H1 (cell line): ENCODE measurements at regions not wholly inside any gene's neighbourhood (a gene's known extent, or its start where the extent isn't known, plus 50 kb on each side); places are given as distances from the start of the nearest gene placed in this dataset.

ENCODE experiments used
- CTCF ChIA-PET: fragments of 300-600 bp; sonication (Branson Sonifier 250); formaldehyde crosslinking; loops from one replicate; lab custom pipeline; 2021; ENCODE audit not compliant: partially characterized antibody; lab: Charles Lee
- POLR2A ChIA-PET: fragments of 300-600 bp; sonication (Branson Sonifier 250); formaldehyde crosslinking; loops from one replicate; lab custom pipeline; 2021; ENCODE audit warnings: inconsistent platforms; ENCODE audit not compliant: partially characterized antibody; lab: Charles Lee
- DNase-seq, 2 experiments: peaks; one replicate each; pipeline versions ENCODE4 v3.0.0 to v3.0.0-alpha.2; 2010 to 2022; ENCODE audit warnings: low spot score in 2 of 2, low read depth in 1 of 2, mixed read lengths in 1 of 2
- FAIRE-seq: peaks from 2 replicates; lab custom pipeline; 2011; peaks lifted over from hg19 to GRCh38; lab: Jason Lieb, UNC
- H2AFZ ChIP-seq: 2 replicates; pipeline ENCODE4 v1.8.1; 2012; ENCODE audit warnings: low read length, inconsistent platforms
- H2AK5ac ChIP-seq: 2 replicates; pipeline ENCODE4 v1.6.1; 2013; ENCODE audit warnings: low read depth, low read length
- H2BK120ac ChIP-seq: replicated peaks from 2 replicates; pipeline ENCODE3; 2013; ENCODE audit warnings: low read depth, low read length, inconsistent platforms
- H2BK12ac ChIP-seq: 2 replicates; pipeline ENCODE4 v1.6.1; 2013; ENCODE audit warnings: low read depth, low read length
- H2BK15ac ChIP-seq: 2 replicates; pipeline ENCODE4 v1.6.1; 2013; ENCODE audit warnings: low read length
- H2BK20ac ChIP-seq: 2 replicates; pipeline ENCODE4 v1.6.1; 2013; ENCODE audit warnings: low read length
- H2BK5ac ChIP-seq: 2 replicates; pipeline ENCODE4 v1.6.1; 2013; ENCODE audit warnings: low read depth, low read length
- H3K14ac ChIP-seq: 2 replicates; pipeline ENCODE4 v1.6.1; 2013; ENCODE audit warnings: inconsistent platforms; ENCODE audit not compliant: insufficient read length
- H3K18ac ChIP-seq: 2 replicates; pipeline ENCODE4 v1.6.1; 2013; ENCODE audit warnings: low read length; ENCODE audit errors: extremely low read depth
- H3K23ac ChIP-seq: 2 replicates; pipeline ENCODE4 v1.6.1; 2013; ENCODE audit warnings: inconsistent platforms; ENCODE audit not compliant: insufficient read length
- H3K23me2 ChIP-seq: 2 replicates; pipeline ENCODE4 v1.6.1; 2013; ENCODE audit warnings: low read depth, low read length
- H3K27ac ChIP-seq: 2 replicates; pipeline ENCODE4 v1.6.1; 2011; ENCODE audit warnings: low read depth, low read length, inconsistent platforms
- H3K27me3 ChIP-seq, 4 experiments: replicated peaks in 1 of 4; 1 replicate in 1 of 4; 2 replicates in 3 of 4; pipeline versions ENCODE4 v1.6.1 to v1.8.1; 2011 to 2013; ENCODE audit warnings: low read length in 3 of 4, mild to moderate bottlenecking in 3 of 4, inconsistent platforms in 2 of 4, mixed read lengths in 2 of 4, moderate library complexity in 1 of 4; ENCODE audit not compliant: control insufficient read depth in 3 of 4, insufficient read depth in 3 of 4; ENCODE audit errors: extremely low read depth in 1 of 4
- H3K36me3 ChIP-seq, 4 experiments: 2 replicates each; pipeline versions ENCODE4 v1.6.1 to v1.8.1; 2011 to 2013; ENCODE audit warnings: mild to moderate bottlenecking in 4 of 4, low read length in 3 of 4, moderate library complexity in 2 of 4, control low read depth in 1 of 4, inconsistent platforms in 1 of 4; ENCODE audit not compliant: insufficient read depth in 4 of 4, control insufficient read depth in 2 of 4
- H3K4ac ChIP-seq: replicated peaks from 2 replicates; pipeline ENCODE3; 2013; ENCODE audit warnings: low read length, low read depth, mixed read lengths, inconsistent platforms; ENCODE audit not compliant: insufficient read length
- H3K4me1 ChIP-seq, 4 experiments: replicated peaks in 1 of 4; 1 replicate in 1 of 4; 2 replicates in 3 of 4; pipeline versions ENCODE4 v1.6.1 to v1.8.1; 2011 to 2013; ENCODE audit warnings: low read length in 3 of 4, inconsistent platforms in 2 of 4, mixed read lengths in 1 of 4; ENCODE audit not compliant: insufficient read depth in 4 of 4, control insufficient read depth in 3 of 4
- H3K4me2 ChIP-seq, 2 experiments: 2 replicates each; pipeline versions ENCODE4 v1.6.1 to v1.8.1; 2011 to 2013; ENCODE audit warnings: low read depth in 2 of 2, low read length in 2 of 2, control low read depth in 1 of 2, inconsistent platforms in 1 of 2, mild to moderate bottlenecking in 1 of 2; ENCODE audit not compliant: insufficient read depth in 1 of 2
- H3K4me3 ChIP-seq, 4 experiments: fragments of 200-600, 300-600 bp in 1 of 4; sonication (generic), shearing (Covaris generic), sonication (Bioruptor Twin) in 1 of 4; 2 replicates each; pipeline versions ENCODE4 v1.5.1 to v1.8.1; 2011 to 2016; ENCODE audit warnings: low read length in 4 of 4, low read depth in 3 of 4, control low read depth in 2 of 4, inconsistent platforms in 2 of 4, mild to moderate bottlenecking in 2 of 4, mixed read lengths in 1 of 4, moderate library complexity in 1 of 4; ENCODE audit not compliant: insufficient read depth in 2 of 4; ENCODE audit errors: extremely low read depth in 1 of 4
- H3K56ac ChIP-seq: replicated peaks from 2 replicates; pipeline ENCODE3; 2013; ENCODE audit warnings: low read depth, mild to moderate bottlenecking, mixed read lengths, low read length, inconsistent platforms; ENCODE audit not compliant: insufficient read length
- H3K79me1 ChIP-seq: 2 replicates; pipeline ENCODE4 v1.6.1; 2013; ENCODE audit warnings: low read depth, low read length, control low read depth
- H3K79me2 ChIP-seq, 2 experiments: 2 replicates each; pipeline versions ENCODE4 v1.6.1 to v1.8.1; 2012 to 2013; ENCODE audit warnings: low read length in 2 of 2, mild to moderate bottlenecking in 2 of 2, inconsistent platforms in 1 of 2; ENCODE audit not compliant: insufficient read depth in 2 of 2, control insufficient read depth in 1 of 2
- H3K9ac ChIP-seq, 4 experiments: replicated peaks in 1 of 4; 1 replicate in 1 of 4; 2 replicates in 3 of 4; pipeline versions ENCODE4 v1.6.1 to v1.8.1; 2011 to 2013; ENCODE audit warnings: low read depth in 3 of 4, low read length in 3 of 4, control low read depth in 2 of 4, mild to moderate bottlenecking in 2 of 4, moderate library complexity in 2 of 4, inconsistent platforms in 1 of 4; ENCODE audit errors: extremely low read depth in 1 of 4
- H3K9me3 ChIP-seq, 2 experiments: 2 replicates each; pipeline versions ENCODE4 v1.6.1 to v1.8.1; 2012 to 2013; ENCODE audit warnings: mild to moderate bottlenecking in 2 of 2, moderate library complexity in 2 of 2, control low read depth in 1 of 2, inconsistent platforms in 1 of 2, low read depth in 1 of 2, low read length in 1 of 2, mixed read lengths in 1 of 2; ENCODE audit not compliant: insufficient read depth in 2 of 2
- H4K20me1 ChIP-seq, 2 experiments: replicated peaks in 1 of 2; 2 replicates each; pipeline versions ENCODE3 to v1.8.1; 2011 to 2013; ENCODE audit warnings: inconsistent platforms in 2 of 2, low read length in 2 of 2, mild to moderate bottlenecking in 1 of 2; ENCODE audit not compliant: insufficient read depth in 2 of 2, control insufficient read depth in 1 of 2
- H4K5ac ChIP-seq: 2 replicates; pipeline ENCODE4 v1.6.1; 2013; ENCODE audit warnings: low read length, low read depth, mixed read lengths, inconsistent platforms; ENCODE audit not compliant: insufficient read length
- H4K8ac ChIP-seq: 2 replicates; pipeline ENCODE4 v1.8.0; 2013; ENCODE audit warnings: mild to moderate bottlenecking, moderate library complexity, low read length, inconsistent platforms; ENCODE audit not compliant: insufficient read depth; ENCODE audit errors: extremely low read depth
- H4K91ac ChIP-seq: replicated peaks from 2 replicates; pipeline ENCODE3; 2013; ENCODE audit warnings: low read length, mixed read lengths, inconsistent platforms; ENCODE audit not compliant: insufficient read length
- CHD2 ChIP-seq: IDR thresholded peaks from 2 replicates; pipeline ENCODE4 v1.6.1; 2012; ENCODE audit warnings: low read length, improper control_type of control experiment
- EGR1 ChIP-seq: IDR thresholded peaks from 2 replicates; pipeline ENCODE4 v1.6.1; 2011; ENCODE audit warnings: low read depth, low read length, borderline replicate concordance
- POU5F1 ChIP-seq: IDR thresholded peaks from 2 replicates; pipeline ENCODE4 v1.6.1; 2011; ENCODE audit warnings: low read depth, mild to moderate bottlenecking, low read length, moderate library complexity
- SAP30 ChIP-seq: fragments of 300-600 bp; sonication (generic); IDR thresholded peaks from 2 replicates; pipeline ENCODE4 v1.7.1; 2012; ENCODE audit warnings: low read length, moderate library complexity, mild to moderate bottlenecking, inconsistent platforms; ENCODE audit not compliant: insufficient read depth, insufficient replicate concordance
- SIX5 ChIP-seq: IDR thresholded peaks from 2 replicates; pipeline ENCODE4 v1.6.1; 2011; ENCODE audit warnings: mild to moderate bottlenecking, low read depth, low read length
- WGBS, 2 experiments: shearing (Covaris generic) in 1 of 2; methylation state at CpG; one replicate each; pipeline versions ENCODE4 v1.1.6 to v1.1.7; 2013 to 2015; ENCODE audit warnings: low lambda C conversion rate in 2 of 2, mixed read lengths in 2 of 2, inconsistent platforms in 1 of 2, low coverage in 1 of 2, missing lambda C conversion rate in 1 of 2; ENCODE audit not compliant: insufficient replicate concordance in 2 of 2, insufficient coverage in 1 of 2, insufficient read length in 1 of 2; ENCODE audit errors: extremely low coverage in 1 of 2, missing lambda C conversion rate in 1 of 2; 5-methylcytosine and 5-hydroxymethylcytosine counted together

- WGBS, 2 experiments: 74% methylated on average over 2 of the region's 2 CpGs; no CpG with 5 or more reads in 1 of the 2 experiments
- H2AK5ac ChIP-seq: no peak overlapping the region
- H3K9me3 ChIP-seq: no peaks in the 10 kb centered on the region
- H3K4me1 ChIP-seq: peaks cover 3 to 9% (median 6%) of the 10 kb centered on the region in 4 experiments; a peak in 5 of 7 replicates
- no peak overlapping the region for H4K5ac ChIP-seq
- no peaks in the 10 kb centered on the region for H4K20me1 ChIP-seq
- FAIRE-seq (no peak), DNase-seq (no peak)
- H3K23me2 ChIP-seq: no peaks in the 10 kb centered on the region
- ChIA-PET CTCF (interaction anchor here (0.9 to 1.4 kb wide), 5 partner anchors 11 to 83 kb away, joined by 3 to 4 read pairs (median 3); no protein-coding TSS in a partner anchor), POLR2A (no interaction called here)
- H3K36me3 ChIP-seq: no peaks in the 10 kb centered on the region
- no peaks in the 10 kb centered on the region for H3K79me2 ChIP-seq
- H4K91ac ChIP-seq: no peak overlapping the region
- no peak overlapping the region for H2BK120ac ChIP-seq
- H3K27me3 ChIP-seq: no peaks in the 10 kb centered on the region
- no peak overlapping the region for H2BK15ac ChIP-seq
- no peak for TF ChIP-seq CHD2
- no peak for TF ChIP-seq SIX5
- TF ChIP-seq POU5F1: no peak
- no peak for TF ChIP-seq SAP30
- TF ChIP-seq EGR1: no peak
- no peak overlapping the region for H3K56ac ChIP-seq
- H2BK20ac ChIP-seq: no peak overlapping the region
- no peak overlapping the region for H3K23ac ChIP-seq
- H3K18ac ChIP-seq: no peak overlapping the region
- no peaks in the 10 kb centered on the region for H3K79me1 ChIP-seq
- H2BK12ac ChIP-seq: no peak overlapping the region
- H3K27ac ChIP-seq: no peak overlapping the region
- no peak overlapping the region for H3K14ac ChIP-seq
- no peak overlapping the region for H4K8ac ChIP-seq
- H2BK5ac ChIP-seq: no peak overlapping the region
- no peak overlapping the region for H3K4ac ChIP-seq
- H3K4me3 ChIP-seq: no peak overlapping the region
- H3K4me2 ChIP-seq: no peak overlapping the region
- no peak overlapping the region for H3K9ac ChIP-seq
- no peak overlapping the region for H2AFZ ChIP-seq
Observed at GRCh38 chr10:62693306-62693705, 111.2 kb upstream of the ADO start.
